Astrocyte (in vitro differentiated cells and primary cell): ENCODE measurements at regions not wholly inside any gene's neighbourhood (a gene's known extent, or its start where the extent isn't known, plus 50 kb on each side); places are given as distances from the start of the nearest gene placed in this dataset.

Experiments
- DNase-seq: peaks from one replicate; pipeline ENCODE4 v3.0.0-alpha.2; 2010; ENCODE audit warnings: low read depth
- FAIRE-seq: peaks from 2 replicates; lab custom pipeline; 2011; peaks lifted over from hg19 to GRCh38; lab: Jason Lieb, UNC
- H2AFZ ChIP-seq: 2 replicates; pipeline ENCODE4 v1.6.0; 2012; ENCODE audit warnings: low read depth, low read length, inconsistent platforms
- H3K27ac ChIP-seq: 2 replicates; pipeline ENCODE4 v1.5.1; 2011; ENCODE audit warnings: low read depth, low read length, inconsistent platforms
- H3K27me3 ChIP-seq: 2 replicates; pipeline ENCODE4 v1.6.0; 2011; ENCODE audit warnings: low read length, inconsistent platforms; ENCODE audit not compliant: insufficient read depth
- H3K36me3 ChIP-seq: 2 replicates; pipeline ENCODE4 v1.5.1; 2011; ENCODE audit warnings: low read length, inconsistent platforms; ENCODE audit not compliant: insufficient read depth
- H3K4me1 ChIP-seq: 2 replicates; pipeline ENCODE4 v1.5.1; 2011; ENCODE audit warnings: low read length, inconsistent platforms; ENCODE audit not compliant: insufficient read depth
- H3K4me2 ChIP-seq: 2 replicates; pipeline ENCODE4 v1.6.0; 2012; ENCODE audit warnings: low read length, inconsistent platforms
- H3K4me3 ChIP-seq: 2 replicates; pipeline ENCODE4 v1.5.1; 2011; ENCODE audit warnings: low read depth, mild to moderate bottlenecking, low read length, inconsistent platforms; ENCODE audit not compliant: insufficient read depth
- H3K79me2 ChIP-seq: 2 replicates; pipeline ENCODE4 v1.6.0; 2012; ENCODE audit warnings: mild to moderate bottlenecking, low read length, inconsistent platforms; ENCODE audit not compliant: insufficient read depth
- H3K9ac ChIP-seq: 2 replicates; pipeline ENCODE4 v1.6.0; 2012; ENCODE audit warnings: mild to moderate bottlenecking, low read length, inconsistent platforms
- H3K9me3 ChIP-seq: 2 replicates; pipeline ENCODE4 v1.5.1; 2012; ENCODE audit warnings: low read depth, mild to moderate bottlenecking, low read length, inconsistent platforms; ENCODE audit not compliant: insufficient read depth
- H4K20me1 ChIP-seq: 2 replicates; pipeline ENCODE4 v1.6.0; 2012; ENCODE audit warnings: low read length, inconsistent platforms; ENCODE audit not compliant: insufficient read depth
- H3K27ac Mint-ChIP-seq: one replicate; pipeline ENCODE4 v1.8.0; 2021; ENCODE audit warnings: mild to moderate bottlenecking, mixed read lengths; ENCODE audit not compliant: unreplicated experiment
- H3K27me3 Mint-ChIP-seq: one replicate; pipeline ENCODE4 v1.8.0; 2021; ENCODE audit warnings: low read depth, mixed read lengths; ENCODE audit not compliant: unreplicated experiment
- H3K36me3 Mint-ChIP-seq: one replicate; pipeline ENCODE4 v1.8.0; 2021; ENCODE audit warnings: low read depth, mixed read lengths; ENCODE audit not compliant: unreplicated experiment
- H3K4me1 Mint-ChIP-seq: one replicate; pipeline ENCODE4 v1.8.0; 2021; ENCODE audit warnings: low read depth, mixed read lengths; ENCODE audit not compliant: unreplicated experiment
- H3K4me3 Mint-ChIP-seq: one replicate; pipeline ENCODE4 v1.8.0; 2021; ENCODE audit warnings: mild to moderate bottlenecking, moderate library complexity, mixed read lengths; ENCODE audit not compliant: unreplicated experiment
- H3K9me3 Mint-ChIP-seq: one replicate; pipeline ENCODE4 v1.8.0; 2021; ENCODE audit warnings: mild to moderate bottlenecking, mixed read lengths; ENCODE audit not compliant: unreplicated experiment
- EZH2 ChIP-seq: IDR thresholded peaks from 2 replicates; pipeline ENCODE4 v1.6.1; 2012; ENCODE audit warnings: mild to moderate bottlenecking, low read length, inconsistent platforms; ENCODE audit not compliant: insufficient read depth
- TF ChIP-seq, protein P1 (sequence below): IDR thresholded peaks from 2 replicates; pipeline ENCODE4 v1.5.1; 2011; ENCODE audit warnings: low read depth, mild to moderate bottlenecking, inconsistent platforms, low read length, moderate library complexity; ENCODE audit not compliant: insufficient read depth

DNA sequence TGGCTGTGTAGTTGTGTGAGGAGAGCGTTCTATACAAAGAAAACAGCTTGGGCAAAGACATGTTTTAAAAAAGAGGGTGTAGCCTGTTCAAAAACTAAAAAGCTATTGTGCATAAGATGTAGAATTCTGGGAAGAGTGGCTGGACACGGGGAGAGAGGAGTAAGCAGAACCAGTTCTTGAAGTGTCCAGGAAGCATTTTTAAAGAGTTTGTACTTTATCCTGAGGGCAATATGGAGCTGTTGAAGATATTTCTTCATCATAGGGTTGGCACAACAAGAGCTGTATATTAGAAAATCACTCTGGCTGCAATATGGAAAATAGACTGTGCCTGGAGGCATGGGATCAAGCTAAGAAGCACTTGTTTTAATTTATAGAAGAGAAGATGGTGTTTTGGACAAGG lies 458.9 kb upstream of the LMO3 start:
- H3K4me1 ChIP-seq, result no peaks in the 10 kb centered on the region
- no peak overlapping the region for H3K4me2 ChIP-seq
- Mint-ChIP-seq H3K27ac (no peak overlapping the region), H3K4me1 (peaks cover 14% of the 10 kb centered on the region), H3K9me3 (no peaks in the 10 kb centered on the region), H3K36me3 (no peaks in the 10 kb centered on the region), H3K27me3 (no peaks in the 10 kb centered on the region), H3K4me3 (no peak overlapping the region)
- H3K9me3 ChIP-seq, result no peaks in the 10 kb centered on the region
- TF ChIP-seq EZH2, result no peak
- TF ChIP-seq, protein P1, sequence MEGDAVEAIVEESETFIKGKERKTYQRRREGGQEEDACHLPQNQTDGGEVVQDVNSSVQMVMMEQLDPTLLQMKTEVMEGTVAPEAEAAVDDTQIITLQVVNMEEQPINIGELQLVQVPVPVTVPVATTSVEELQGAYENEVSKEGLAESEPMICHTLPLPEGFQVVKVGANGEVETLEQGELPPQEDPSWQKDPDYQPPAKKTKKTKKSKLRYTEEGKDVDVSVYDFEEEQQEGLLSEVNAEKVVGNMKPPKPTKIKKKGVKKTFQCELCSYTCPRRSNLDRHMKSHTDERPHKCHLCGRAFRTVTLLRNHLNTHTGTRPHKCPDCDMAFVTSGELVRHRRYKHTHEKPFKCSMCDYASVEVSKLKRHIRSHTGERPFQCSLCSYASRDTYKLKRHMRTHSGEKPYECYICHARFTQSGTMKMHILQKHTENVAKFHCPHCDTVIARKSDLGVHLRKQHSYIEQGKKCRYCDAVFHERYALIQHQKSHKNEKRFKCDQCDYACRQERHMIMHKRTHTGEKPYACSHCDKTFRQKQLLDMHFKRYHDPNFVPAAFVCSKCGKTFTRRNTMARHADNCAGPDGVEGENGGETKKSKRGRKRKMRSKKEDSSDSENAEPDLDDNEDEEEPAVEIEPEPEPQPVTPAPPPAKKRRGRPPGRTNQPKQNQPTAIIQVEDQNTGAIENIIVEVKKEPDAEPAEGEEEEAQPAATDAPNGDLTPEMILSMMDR, result no peak
- DNase-seq, result no peak
- no peak for FAIRE-seq
- no peaks in the 10 kb centered on the region for H4K20me1 ChIP-seq
- no peaks in the 10 kb centered on the region for H3K27me3 ChIP-seq
- H3K9ac ChIP-seq, result no peak overlapping the region
- H3K36me3 ChIP-seq, result no peaks in the 10 kb centered on the region
- H2AFZ ChIP-seq, result no peak overlapping the region
- no peaks in the 10 kb centered on the region for H3K79me2 ChIP-seq
- no peak overlapping the region for H3K27ac ChIP-seq
- H3K4me3 ChIP-seq, result no peak overlapping the region

DNA sequence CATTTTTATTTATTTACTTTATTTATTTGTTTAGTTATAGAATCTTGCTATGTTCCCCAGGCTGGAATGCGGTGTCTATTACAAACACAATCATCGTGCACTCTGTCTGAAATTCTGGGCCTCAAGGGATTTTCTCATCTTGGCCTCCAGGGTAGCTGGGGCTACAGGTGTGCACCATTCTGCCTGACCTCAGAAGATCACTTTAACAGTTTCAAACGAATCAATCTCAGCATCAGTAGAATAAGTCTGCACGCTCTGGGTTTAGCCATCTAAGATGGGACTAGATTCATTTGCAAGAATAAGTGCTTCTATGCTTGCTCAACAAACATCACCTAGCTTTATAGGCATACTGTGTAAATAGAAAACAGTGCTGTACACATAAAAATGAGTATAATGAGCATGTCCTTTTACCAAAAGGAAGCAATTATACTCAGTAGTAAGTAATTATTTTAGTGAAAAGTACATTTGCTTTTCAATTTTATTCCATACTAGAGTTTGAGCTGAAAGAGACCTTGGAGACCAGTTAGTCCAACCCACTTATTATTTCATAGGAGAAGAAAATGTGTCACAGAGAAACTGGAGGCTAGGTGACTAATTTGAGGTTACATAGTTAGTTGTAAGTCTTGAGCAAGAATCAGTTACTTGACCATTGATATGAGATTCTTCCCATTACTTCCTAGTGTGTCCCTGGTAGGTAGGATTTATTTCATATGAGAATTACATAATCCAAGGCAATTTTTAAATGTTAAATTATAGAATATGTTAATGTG lies 456.5 kb upstream of the LMO3 start:
- H3K4me2 ChIP-seq, result no peak overlapping the region
- TF ChIP-seq, protein P1, result no peak

DNA sequence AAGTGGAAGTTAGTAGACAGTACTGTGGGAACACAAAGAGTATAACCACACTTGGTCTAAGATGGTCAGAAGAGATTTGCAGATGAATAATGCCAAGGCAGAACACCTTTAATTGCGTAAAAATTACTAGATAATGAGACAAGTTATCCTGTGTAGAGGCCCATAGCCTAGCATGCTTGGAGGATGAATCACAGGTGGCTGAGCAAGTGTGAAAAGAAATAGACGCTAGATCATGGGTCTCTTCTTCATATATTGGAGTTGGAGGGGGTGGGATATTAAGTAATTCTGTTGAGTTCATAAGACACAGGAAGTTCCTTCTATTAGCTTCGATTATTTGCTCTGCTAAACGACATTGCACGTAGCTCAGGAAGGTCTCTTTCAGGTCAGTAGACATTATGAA lies 454.3 kb upstream of the LMO3 start:
- no peak for DNase-seq
- Histone ChIP-seq H3K4me2 (no peak overlapping the region), H3K9ac (no peak overlapping the region), H3K27me3 (no peaks in the 10 kb centered on the region), H3K36me3 (no peaks in the 10 kb centered on the region), H2AFZ (no peak overlapping the region), H3K79me2 (no peaks in the 10 kb centered on the region), H3K27ac (no peak overlapping the region), H3K4me3 (no peak overlapping the region), H4K20me1 (no peaks in the 10 kb centered on the region), H3K9me3 (no peaks in the 10 kb centered on the region), H3K4me1 (no peaks in the 10 kb centered on the region)
- no peaks in the 10 kb centered on the region for H3K36me3 Mint-ChIP-seq
- no peak overlapping the region for H3K4me3 Mint-ChIP-seq
- TF ChIP-seq, protein P1, result no peak
- TF ChIP-seq EZH2, result no peak
- H3K27me3 Mint-ChIP-seq, result no peaks in the 10 kb centered on the region
- no peaks in the 10 kb centered on the region for H3K9me3 Mint-ChIP-seq
- no peak for FAIRE-seq
- H3K4me1 Mint-ChIP-seq, result peaks cover 14% of the 10 kb centered on the region
- H3K27ac Mint-ChIP-seq, result no peak overlapping the region

More for the DNA sequence above, 456.5 kb upstream of the LMO3 start:
- H4K20me1 ChIP-seq, result no peaks in the 10 kb centered on the region
- H3K9ac ChIP-seq, result no peak overlapping the region
- Mint-ChIP-seq H3K4me1 (peaks cover 14% of the 10 kb centered on the region), H3K9me3 (no peaks in the 10 kb centered on the region), H3K36me3 (no peaks in the 10 kb centered on the region), H3K27me3 (no peaks in the 10 kb centered on the region), H3K4me3 (no peak overlapping the region), H3K27ac (no peak overlapping the region)
- no peaks in the 10 kb centered on the region for H3K4me1 ChIP-seq
- H3K27me3 ChIP-seq, result no peaks in the 10 kb centered on the region
- H3K36me3 ChIP-seq, result no peaks in the 10 kb centered on the region
- no peaks in the 10 kb centered on the region for H3K9me3 ChIP-seq
- H3K79me2 ChIP-seq, result no peaks in the 10 kb centered on the region
- H3K27ac ChIP-seq, result no peak overlapping the region
- DNase-seq (no peak), FAIRE-seq (no peak)
- no peak overlapping the region for H3K4me3 ChIP-seq
- no peak overlapping the region for H2AFZ ChIP-seq
